ENCODE measurements at regions not wholly inside any gene's neighbourhood (a gene's known extent, or its start where the extent isn't known, plus 50 kb on each side); places are given as distances from the start of the nearest gene placed in this dataset.

GRCh38 chr13:44667943-44668342, 91.8 kb upstream of the TSC22D1 start:
- TF ChIP-seq CTCF (IDR thresholded peaks at IDR 0.05; ENCODE audit: low read length) (no peak), EZH2 (optimal IDR thresholded peaks at IDR 0.05; ENCODE audit: low read depth, low read length) (no peak), EZH2phosphoT487 (IDR thresholded peaks at IDR 0.05; ENCODE audit: low read length) (no peak)
